SU-DHL-6 (cell line): ENCODE measurements at regions not wholly inside any gene's neighbourhood (a gene's known extent, or its start where the extent isn't known, plus 50 kb on each side); places are given as distances from the start of the nearest gene placed in this dataset.

Source experiments
- EZH2phosphoT487 ChIP-seq: fragments of 200-600 bp; sonication (generic), shearing (Covaris generic); conservative IDR thresholded peaks from 2 replicates; pipeline ENCODE4 v1.6.1; 2018; ENCODE audit warnings: mild to moderate bottlenecking, antibody characterized with exemption, low read length, moderate library complexity, mixed read lengths
- TF ChIP-seq, protein P1 (sequence below): fragments of 200-600 bp; sonication (generic); IDR thresholded peaks from one replicate; pipeline ENCODE4 v1.5.1; 2017; ENCODE audit warnings: antibody characterized with exemption, mild to moderate bottlenecking, low read length, moderate library complexity; ENCODE audit not compliant: insufficient read depth, poor library complexity, severe bottlenecking

DNA sequence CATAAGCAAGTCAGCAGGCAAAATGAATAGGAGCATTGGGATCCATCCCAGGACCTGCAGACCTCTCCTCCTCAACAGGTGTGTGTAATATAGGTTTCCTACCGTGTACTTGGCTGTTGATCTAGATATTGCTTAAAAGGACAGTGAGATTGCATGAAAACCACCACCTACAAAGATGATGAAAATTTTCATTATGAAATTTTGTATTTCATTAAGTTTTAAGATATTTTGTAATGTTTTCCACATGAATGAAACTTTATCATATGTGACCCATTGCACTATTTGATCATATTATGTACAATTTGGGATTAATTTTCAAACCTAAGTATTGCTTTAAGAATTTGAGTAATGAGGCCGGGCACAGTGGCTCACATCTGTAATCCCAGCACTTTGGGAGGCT, 94.3 kb upstream of the TRPM1 start:
- TF ChIP-seq, protein P1, sequence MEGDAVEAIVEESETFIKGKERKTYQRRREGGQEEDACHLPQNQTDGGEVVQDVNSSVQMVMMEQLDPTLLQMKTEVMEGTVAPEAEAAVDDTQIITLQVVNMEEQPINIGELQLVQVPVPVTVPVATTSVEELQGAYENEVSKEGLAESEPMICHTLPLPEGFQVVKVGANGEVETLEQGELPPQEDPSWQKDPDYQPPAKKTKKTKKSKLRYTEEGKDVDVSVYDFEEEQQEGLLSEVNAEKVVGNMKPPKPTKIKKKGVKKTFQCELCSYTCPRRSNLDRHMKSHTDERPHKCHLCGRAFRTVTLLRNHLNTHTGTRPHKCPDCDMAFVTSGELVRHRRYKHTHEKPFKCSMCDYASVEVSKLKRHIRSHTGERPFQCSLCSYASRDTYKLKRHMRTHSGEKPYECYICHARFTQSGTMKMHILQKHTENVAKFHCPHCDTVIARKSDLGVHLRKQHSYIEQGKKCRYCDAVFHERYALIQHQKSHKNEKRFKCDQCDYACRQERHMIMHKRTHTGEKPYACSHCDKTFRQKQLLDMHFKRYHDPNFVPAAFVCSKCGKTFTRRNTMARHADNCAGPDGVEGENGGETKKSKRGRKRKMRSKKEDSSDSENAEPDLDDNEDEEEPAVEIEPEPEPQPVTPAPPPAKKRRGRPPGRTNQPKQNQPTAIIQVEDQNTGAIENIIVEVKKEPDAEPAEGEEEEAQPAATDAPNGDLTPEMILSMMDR, result no peak
- TF ChIP-seq EZH2phosphoT487, result no peak
